Suprapubic skin (tissue), 3 donors: ENCODE measurements at regions not wholly inside any gene's neighbourhood (a gene's known extent, or its start where the extent isn't known, plus 50 kb on each side); places are given as distances from the start of the nearest gene placed in this dataset.

ENCODE experiments used
- POLR2A ChIP-seq, 2 donors: fragments of 450-650 bp; IDR thresholded peaks; one replicate each; pipeline ENCODE4 v1.6.1; 2017; ENCODE audit warnings: antibody characterized with exemption in 2 of 2, mild to moderate bottlenecking in 2 of 2, moderate library complexity in 2 of 2
- TF ChIP-seq, protein P1 (sequence below), 2 donors: fragments of 200-600 bp in 1 of 2; fragments of 450-650 bp in 1 of 2; sonication (generic) in 1 of 2; IDR thresholded peaks; one replicate each; pipeline ENCODE4 v1.5.1; 2016 to 2019; ENCODE audit warnings: antibody characterized with exemption in 2 of 2, mild to moderate bottlenecking in 1 of 2, moderate library complexity in 1 of 2

GRCh38 chr5:86807046-86808031 lies 189.6 kb downstream of the COX7C start:
- no peak for TF ChIP-seq POLR2A (IDR thresholded peaks at IDR 0.05)
- TF ChIP-seq, protein P1, sequence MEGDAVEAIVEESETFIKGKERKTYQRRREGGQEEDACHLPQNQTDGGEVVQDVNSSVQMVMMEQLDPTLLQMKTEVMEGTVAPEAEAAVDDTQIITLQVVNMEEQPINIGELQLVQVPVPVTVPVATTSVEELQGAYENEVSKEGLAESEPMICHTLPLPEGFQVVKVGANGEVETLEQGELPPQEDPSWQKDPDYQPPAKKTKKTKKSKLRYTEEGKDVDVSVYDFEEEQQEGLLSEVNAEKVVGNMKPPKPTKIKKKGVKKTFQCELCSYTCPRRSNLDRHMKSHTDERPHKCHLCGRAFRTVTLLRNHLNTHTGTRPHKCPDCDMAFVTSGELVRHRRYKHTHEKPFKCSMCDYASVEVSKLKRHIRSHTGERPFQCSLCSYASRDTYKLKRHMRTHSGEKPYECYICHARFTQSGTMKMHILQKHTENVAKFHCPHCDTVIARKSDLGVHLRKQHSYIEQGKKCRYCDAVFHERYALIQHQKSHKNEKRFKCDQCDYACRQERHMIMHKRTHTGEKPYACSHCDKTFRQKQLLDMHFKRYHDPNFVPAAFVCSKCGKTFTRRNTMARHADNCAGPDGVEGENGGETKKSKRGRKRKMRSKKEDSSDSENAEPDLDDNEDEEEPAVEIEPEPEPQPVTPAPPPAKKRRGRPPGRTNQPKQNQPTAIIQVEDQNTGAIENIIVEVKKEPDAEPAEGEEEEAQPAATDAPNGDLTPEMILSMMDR (IDR thresholded peaks at IDR 0.05) = no peak
